AG08396 (cell line): ENCODE measurements at regions not wholly inside any gene's neighbourhood (a gene's known extent, or its start where the extent isn't known, plus 50 kb on each side); places are given as distances from the start of the nearest gene placed in this dataset.
"Not testable (repeated sequence)": the region's sequence is repeated elsewhere in the genome, so short reads cannot be mapped to it uniquely, and the experiment has no call there.

ENCODE experiments used
- DNase-seq: peaks from one replicate; pipeline ENCODE4 v3.0.0; 2012; ENCODE audit warnings: low spot score, mixed read lengths

DNA sequence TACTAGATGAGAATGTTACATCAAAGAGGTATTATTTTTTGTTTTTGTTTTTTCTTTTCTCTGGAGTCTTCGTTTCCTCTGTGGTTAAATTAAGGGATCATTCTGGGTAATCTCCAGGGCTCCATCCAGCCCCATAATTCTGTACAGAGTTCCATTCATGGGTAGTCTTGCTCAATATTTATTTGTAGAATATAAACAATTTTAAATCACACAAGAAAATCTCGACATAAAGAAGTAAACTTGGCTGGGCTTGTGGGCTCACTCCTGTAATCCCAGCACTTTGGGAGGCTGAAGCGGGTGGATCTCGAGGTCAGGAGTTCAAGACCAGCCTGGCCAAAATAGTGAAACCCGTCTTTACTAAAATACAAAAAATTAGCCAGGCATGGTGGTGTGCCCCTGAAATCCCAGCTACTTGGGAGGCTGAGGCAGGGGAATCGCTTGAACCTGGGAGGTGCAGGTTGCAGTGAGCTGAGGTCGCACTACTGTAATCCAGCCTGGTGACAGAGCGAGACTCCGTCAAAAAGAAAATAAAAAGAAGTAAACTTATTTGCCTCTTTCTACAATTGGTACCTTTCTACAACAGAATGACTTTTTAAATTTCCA lies 166.8 kb upstream of the TGFBR2 start:
- no peak for DNase-seq

DNA sequence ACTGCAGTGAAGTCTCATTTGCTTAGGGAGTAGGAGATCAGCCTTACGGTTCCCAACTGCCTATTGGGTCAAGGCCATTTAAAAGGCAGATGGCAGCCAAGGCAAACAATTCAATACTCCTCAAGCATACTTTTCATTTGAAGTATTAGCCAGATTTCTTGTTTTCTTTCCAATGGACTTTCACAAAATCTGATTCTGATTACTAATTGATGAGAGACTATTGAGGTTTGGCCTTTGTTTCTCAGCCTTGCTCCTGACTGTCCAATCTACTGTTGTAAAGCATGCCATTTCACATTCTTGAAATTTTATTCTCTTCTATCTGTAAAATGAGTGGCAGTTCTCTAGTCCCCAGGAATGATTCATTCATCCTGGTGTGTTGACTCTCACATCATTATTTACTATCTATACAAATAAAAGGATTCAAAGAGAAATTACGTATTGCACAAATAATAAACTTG lies 166.2 kb upstream of the TGFBR2 start:
- DNase-seq = no peak

DNA sequence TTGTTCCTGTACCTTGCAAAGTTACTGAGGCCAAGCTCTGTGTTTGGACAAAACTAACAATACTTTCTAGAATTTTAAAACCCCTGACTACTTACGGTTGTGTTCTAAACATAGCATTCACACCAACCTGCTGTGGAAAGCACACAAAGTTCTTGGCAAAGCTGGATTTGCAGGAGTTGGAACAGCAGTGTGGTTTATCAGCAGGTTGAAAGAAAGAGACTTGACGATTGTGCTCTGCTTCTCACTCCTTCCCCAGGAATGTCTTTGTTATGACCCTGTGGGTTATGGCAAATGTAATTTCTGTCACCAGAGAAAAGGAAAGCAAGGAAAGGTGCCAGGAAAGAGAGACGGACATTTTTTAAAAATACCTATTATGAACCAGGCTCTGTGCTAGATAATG lies 165.5 kb upstream of the TGFBR2 start:
- DNase-seq = no peak

DNA sequence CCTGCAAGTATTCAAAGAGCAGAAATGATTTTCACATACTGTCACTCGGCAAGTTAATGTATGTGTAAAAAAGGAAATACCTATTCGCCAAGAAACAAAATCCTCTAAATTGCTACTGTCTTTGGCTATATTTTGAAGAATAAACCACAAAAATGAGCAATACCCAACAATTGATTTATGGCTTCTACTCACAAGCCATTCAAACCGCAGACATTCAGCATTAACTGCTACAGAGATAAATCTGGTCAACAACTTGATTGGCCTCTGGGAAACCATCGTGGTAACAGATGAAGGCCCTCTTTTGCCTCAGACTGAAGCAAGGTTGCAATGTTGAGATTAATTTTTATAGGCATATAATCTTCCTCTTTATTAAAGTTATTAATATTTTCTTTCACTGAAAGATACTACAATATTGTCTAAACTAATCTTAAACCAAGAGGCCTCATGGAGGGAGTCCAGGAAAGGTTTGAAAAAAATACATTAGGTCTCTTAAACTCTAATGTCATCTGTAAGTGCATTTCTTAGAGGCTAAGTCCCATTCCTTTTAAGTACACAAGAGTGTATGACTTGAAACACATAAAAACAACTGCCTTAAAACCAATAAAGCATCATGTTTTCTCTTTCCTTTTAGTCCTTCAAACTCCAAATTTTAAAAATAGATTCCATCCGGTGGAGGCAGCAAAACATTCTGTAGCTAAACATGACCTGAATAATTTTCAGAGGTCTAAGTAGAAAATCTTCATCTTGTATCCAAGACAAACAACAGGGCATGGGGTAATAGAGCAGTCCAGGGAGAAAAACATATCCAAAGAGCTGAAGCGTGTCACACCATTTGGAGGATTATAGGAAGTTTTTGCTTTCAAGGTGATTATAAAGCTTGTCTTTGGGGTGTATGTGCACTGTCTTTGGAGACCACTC lies 162.4 kb upstream of the TGFBR2 start:
- no peak for DNase-seq

DNA sequence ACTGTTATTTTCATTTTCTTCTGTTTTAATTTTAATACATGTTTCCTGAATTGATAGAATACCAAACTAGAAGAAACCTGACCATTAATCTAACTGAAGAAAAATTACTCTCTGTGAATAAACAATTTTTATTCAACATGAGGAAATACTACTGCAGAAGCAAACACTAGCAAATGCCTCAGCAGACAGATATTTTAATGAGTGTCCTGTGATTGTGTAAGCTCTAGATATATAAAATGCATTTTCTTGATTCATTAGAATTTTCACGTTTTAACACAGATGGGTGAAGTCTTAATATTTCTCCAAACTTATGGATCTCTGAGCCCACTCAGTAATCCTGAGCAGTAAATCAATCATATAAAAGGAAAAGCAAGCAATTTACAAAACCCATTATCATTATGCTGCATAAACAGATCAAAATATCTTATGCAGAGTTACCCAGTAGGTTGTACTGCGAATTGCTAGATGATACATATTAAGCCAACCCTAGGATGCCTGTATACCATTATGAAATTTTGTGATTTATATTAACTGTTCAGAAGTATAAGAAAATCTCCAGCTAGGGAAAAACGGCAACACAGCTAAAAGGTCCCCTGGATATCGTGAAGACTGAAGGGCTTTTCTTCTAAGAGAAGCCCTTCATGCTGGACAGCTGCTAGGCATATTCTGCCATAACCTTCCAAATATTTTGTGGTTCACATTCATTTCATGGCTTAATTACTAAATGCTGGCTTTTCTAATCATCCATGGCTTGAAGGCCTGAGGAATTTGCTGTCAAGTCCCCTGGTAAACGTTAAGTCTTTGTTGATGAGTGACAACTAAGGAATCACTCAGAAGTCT lies 157.7 kb upstream of the TGFBR2 start:
- no peak for DNase-seq

DNA sequence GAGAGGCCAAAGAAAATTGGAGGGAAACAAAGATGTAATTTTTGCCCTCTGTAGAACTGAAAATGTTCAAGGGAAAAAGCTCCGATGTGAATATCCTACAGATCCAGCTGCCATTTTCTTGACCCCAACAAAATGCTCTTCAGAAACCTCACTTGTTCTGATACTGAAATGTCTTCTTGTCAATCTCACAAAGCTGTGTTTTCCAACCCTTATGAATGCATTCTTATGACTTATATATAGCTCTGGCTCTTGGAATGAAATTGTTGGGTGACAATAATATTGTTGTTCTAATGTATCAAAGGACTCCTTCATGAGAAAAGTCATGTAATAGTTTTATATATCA lies 157.1 kb upstream of the TGFBR2 start:
- DNase-seq = no peak

DNA sequence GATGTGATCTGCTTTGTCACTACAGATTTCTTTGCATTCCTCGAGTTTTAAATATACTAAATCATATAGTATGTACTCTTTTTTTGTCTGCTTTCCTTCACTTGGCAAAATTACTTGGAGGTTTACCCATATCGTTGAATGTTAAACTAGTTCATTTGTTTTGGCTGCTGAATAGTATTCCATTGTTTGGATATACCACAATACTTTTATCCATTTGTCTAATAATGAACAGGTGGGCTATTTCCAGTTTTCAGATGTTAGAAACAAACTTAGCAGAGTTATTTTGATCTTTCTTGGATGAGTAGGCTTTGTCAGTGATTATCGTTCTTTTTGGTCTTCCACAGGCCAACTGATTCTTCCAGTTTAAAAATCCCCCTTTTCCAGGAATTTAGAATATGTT lies 154.0 kb upstream of the TGFBR2 start:
- DNase-seq = no peak

DNA sequence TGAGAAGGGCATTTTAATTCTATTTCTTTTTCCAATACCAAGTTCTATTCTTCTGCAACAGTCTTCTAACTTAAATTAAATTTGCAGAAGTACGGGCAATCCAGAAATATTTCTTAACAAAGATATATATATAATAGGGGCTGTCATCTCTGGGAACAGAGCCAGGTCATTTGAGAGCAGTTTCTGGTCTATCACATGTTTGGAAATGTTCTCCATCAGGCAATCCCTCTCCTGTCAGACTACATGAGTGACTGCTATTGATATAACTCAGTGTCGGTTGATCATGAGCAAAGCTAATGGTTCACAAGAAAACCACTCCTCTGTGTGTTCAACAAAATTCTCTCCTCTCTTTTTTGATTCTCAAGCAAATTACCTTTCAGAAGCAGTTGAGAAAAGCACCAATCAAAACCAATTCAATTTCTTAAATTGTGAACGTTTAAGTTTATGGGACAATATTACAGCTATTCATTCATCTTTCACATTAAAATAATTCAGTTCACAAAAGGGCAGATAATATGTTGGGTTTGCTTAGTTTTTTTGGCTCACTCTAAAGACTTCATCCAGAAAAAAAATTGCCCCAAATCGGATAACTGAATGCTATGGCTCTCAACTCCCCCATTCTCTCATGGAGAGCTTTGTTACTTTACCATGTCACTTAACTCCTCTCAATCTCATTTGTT lies 152.9 kb upstream of the TGFBR2 start:
- no peak for DNase-seq

DNA sequence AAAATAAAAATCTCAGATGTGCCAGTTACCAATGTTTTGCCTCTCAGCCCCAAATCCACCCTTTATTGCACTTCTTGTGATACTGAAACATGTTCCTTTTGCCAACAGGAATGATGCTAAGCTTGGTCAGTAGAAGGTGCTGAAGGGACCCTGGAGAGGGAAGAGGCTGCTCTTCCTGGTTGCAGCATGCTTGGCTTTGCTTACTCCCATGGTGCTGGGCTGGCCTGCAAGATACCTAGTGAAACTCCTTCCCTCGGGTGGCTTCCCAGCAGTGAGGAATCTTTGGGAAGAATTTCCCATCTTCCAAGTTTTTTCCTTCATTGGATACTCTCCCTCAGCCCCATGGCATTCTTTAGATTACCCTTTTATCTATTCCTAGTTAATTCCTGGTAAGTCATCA lies 151.8 kb upstream of the TGFBR2 start:
- DNase-seq = no peak

DNA sequence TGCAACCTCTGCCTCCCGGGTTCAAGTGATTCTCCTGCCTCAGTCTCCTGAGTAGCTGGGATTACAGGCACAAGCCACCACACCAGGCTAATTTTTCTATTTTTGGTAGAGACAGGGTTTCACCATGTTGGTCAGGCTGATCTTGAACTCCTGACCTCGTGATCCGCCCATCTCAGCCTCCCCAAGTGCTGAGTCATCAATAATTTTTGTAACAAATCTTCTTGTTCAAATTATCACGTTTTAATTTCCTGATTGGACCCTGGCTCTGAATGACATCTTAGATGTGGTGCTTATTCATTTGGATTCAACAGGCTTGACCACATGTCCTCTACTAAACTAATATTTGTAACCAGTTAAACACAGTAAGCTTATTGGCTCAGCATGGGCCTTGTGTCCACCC lies 151.3 kb upstream of the TGFBR2 start:
- DNase-seq = not testable (repeated sequence)

DNA sequence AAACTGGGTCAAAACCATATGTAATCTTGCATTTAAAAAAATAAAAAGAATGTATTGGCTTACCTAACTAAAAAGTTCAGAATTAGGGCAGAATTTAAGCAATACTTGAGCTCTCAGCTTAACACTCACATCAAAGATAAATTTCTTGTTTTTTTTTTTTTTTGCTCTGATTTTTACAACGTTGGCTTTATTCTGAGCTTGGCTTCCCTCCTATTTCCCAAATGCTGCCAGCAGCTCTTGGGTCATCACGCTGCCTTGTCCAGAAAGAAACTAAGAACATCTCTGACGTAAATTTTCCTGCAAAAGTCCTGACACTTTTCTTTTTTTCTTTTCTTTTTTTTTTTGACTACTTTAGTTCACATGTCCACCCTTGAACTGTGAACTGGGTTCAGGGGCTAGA lies 150.6 kb upstream of the TGFBR2 start:
- no peak for DNase-seq

DNA sequence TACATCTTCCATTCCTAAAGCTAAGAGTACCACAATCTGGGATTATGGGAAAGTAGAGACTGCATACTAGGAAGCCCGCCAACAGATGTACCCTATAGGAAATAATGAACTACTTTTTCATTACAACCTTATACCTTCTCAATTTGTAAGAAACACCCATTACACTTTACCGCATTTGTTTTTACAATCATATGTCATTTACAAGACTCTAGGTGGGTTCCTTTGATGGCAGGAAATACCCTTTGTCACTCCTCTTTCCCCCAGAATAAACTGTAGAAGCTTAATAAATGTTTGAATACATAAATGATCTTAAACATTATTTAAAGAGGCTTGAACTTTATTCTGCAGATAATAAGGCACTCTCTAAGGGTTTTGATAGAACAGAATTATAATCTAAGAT lies 150.1 kb upstream of the TGFBR2 start:
- DNase-seq = no peak

DNA sequence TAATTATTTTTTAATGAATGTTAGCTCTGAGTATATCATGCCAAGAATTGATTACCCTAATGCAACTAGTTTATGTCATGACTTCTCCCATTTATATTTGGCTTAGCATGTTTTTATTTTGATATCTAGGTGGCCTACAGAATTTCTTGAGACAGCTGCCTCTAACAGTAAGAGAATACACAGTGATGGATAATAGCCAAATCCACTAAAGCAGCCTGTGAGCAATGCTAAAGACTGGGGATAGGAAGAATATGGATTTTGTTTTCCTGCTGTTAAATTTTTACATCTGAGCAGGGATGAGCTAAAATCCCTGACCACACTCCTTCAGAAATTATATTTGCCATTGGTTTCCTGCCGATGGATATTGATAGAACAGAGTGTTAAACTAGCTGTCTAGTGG lies 149.3 kb upstream of the TGFBR2 start:
- no peak for DNase-seq

DNA sequence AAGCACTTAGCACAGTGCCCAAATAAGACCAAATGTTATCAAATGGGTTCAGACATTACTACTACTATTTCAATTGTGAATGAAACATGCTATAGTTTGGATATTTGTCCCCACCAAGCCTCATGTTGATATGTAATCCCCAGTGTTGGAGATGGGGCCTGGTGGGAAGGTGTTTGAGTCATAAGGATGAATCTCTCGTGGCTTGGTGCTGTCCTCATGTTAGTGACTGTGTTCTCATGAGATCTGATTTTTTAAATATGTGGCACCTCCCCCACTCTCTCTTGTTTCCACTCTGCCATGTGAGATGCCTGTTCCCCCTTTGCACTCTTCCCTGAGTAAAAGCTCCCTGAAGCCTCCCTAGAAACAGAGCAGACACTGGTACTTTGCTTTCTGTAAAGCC lies 148.7 kb upstream of the TGFBR2 start:
- DNase-seq = no peak

DNA sequence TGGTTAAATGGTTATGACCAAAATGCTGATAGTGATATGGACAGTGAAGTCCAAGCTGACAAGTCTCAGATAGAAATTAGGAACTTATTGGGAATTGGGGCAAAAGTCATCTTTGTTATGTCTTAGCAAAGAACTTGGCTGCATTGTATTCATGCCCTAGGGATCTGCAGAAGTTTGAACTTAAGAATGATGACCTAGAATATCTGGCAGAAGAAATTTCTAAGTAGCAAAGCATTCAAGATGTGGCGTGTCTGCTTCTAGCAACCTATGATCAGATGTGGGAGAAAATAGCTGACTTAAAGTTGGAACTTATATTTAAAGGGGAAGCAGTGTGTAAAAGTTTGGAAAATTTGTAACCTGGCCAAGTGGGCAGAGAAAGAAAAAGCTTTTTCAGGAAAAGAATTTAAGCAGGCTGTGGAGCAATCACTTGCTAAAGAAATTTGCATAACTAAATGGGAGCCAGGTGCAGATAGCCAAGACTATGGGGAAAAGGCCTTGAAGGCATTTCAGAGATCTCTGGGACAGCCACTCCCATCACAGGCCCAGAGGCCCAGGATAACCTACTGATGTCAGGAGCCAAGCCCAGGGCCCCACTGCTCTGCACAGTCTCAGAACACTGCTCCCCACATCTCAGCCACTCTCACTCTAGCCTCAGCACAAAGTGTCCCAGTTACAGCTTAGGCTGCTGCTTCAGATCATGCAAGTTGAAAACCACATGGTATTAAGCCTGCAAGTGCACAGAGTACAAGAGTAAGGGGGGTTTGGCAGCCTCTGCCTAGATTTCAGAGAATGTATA lies 147.8 kb upstream of the TGFBR2 start:
- DNase-seq = no peak

DNA sequence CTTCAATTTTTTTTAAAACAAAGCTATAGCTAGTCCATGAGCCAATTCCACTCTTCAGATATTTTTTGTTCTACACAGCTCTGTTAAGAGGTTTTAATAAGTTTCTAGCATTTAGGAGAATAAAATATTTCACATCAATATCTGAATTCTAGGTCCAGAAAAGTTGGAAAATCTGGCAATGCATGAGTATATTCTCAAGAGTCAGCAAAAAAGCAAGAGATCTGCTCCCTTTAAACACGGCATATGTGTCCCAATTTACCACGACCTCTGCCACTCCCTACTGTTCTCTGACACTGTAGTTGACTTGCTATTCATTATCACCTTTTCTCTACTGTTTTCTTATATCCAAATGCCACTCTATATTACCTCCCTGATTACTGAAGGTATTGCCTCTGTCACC lies 145.1 kb upstream of the TGFBR2 start:
- no peak for DNase-seq

DNA sequence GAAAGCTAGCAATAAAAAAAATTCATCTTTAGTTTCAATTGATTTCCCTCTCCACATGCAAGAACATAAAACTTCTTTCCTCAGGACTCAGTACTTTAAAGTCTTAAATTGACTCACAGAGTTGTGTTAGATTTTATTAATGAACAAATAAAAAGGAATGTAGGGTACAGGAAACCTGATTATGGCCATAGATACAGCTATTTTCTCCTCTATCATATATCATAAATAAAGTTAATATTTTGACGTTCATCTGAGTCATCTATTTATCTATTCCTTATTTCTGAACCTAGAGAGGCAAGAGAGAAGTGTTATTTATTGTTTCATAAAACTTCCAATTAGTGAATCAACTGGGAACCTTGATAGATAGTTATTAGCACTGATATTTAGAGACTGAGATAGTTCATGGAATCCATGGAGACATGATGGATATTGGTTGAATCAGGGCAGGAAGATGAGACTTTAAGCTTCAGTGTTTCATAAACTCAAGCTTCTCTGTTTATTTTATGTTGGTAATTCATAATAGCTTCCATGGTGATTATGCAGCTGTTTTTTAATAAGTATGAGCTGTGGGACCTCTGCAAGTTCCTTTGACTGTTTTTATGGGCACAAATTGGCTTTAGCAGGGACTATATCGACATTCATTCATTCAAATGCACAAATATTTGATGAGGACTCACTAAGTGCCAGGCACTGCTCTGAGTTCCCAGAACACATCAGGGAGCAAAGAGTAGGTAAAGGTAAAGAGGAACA lies 143.5 kb upstream of the TGFBR2 start:
- no peak for DNase-seq

DNA sequence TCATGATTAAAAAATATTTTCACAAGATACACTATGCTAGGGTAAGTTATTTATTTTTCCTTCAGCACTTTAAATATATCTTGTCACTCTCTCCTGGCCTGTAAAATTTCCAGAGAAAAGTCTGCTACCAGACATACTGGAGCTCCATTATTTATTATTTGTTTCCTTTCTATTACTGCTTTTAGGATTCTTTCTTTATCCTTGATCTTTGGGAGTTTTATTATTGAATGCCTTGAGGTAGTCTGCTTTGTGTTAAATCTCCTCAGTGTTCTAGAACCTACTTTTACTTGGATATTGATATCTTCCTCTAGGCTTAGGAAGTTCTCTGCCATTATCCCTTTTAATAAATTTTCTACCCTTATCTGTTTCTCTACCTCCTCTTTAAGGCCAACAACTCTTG lies 142.0 kb upstream of the TGFBR2 start:
- DNase-seq = no peak

DNA sequence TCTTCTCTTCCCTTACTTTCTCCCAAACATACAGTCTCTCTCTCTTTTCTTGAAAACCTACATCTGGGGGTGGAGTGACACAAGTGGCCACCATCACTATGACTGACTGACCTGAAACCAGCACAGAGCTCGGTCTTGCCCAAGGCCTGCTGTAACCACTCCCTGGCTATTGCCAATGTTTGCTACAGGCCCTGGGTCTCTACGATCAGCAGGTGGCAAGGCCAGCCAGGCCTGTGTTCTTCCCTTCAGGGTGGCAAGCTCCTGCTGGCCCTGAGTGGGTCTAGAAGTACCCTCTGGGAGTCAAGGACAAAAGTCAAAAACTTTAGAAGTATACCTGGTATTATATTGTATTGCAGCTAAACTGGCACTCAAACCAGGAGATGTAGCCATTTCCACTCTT lies 140.9 kb upstream of the TGFBR2 start:
- DNase-seq = no peak

DNA sequence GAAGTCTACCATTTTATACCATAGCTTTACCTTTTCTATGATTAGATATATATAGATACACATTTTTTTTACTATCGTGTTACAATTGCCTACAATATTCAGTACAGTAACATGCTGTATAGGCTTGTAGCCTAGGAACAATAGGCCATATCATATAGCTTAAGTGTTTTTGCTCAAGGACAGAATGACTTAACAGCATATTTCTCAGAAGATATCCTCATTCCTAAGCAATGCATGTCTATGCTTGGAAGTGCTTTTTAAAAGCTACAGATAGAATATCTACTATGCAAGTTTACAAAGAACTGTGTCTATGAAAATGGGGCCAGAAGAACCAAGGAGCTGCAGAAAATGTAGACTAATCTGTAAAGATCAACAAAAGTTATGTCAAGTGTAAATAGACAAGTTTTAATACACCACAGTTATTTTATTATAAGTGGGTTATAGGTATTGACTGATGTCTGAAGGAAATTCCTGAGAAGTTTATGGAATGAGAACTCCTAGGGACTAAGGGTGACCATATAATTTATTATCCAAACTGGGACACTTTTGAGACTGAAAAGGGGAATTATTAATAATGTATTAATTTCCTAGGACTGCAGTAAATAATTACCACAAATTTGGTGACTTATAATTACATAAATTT lies 138.7 kb upstream of the TGFBR2 start:
- DNase-seq = no peak
